GM12878 (cell line): ENCODE measurements at regions not wholly inside any gene's neighbourhood (a gene's known extent, or its start where the extent isn't known, plus 50 kb on each side); places are given as distances from the start of the nearest gene placed in this dataset.

Source experiments
- ATAC-seq: fragments of 200-7000 bp; cut with Tn5 transposase; 3 replicates; pipeline ENCODE4 v1.9.1; 2020; ENCODE audit warnings: mild to moderate bottlenecking, moderate library complexity
- BruUV-seq: library from RNA; stranded (reverse); fragments of 400-500 nt; replicated peaks from 2 replicates; lab custom pipeline; 2021; lab: Mats Ljungman, UMichigan
- CTCF ChIA-PET: fragments of 300-600 bp; sonication (Branson Sonifier 250); formaldehyde crosslinking; extraction: SDS; loops from one replicate; lab custom pipeline; 2021; ENCODE audit warnings: inconsistent platforms; lab: Yijun Ruan, JAX
- POLR2A ChIA-PET: fragments of 350-600 bp; formaldehyde crosslinking; extraction: SDS; loops from one replicate; lab custom pipeline; 2021; ENCODE audit warnings: inconsistent platforms; lab: Charles Lee
- RAD21 ChIA-PET: fragments of 300-600 bp; sonication (Branson Sonifier 250); formaldehyde crosslinking; loops from one replicate; lab custom pipeline; 2023; ENCODE audit warnings: antibody characterized with exemption; ENCODE audit not compliant: unreplicated experiment; lab: Charles Lee
- SMC1A ChIA-PET: fragments of 300-600 bp; sonication (Branson Sonifier 250); formaldehyde crosslinking; loops from one replicate; lab custom pipeline; 2023; ENCODE audit not compliant: unreplicated experiment, uncharacterized antibody; lab: Charles Lee
- DNase-seq: peaks from one replicate; pipeline ENCODE4 v3.0.0-alpha.2; 2011; ENCODE audit warnings: low read depth, low spot score
- FAIRE-seq: peaks from 3 replicates; lab custom pipeline; 2011; peaks lifted over from hg19 to GRCh38; lab: Jason Lieb, UNC
- H2AFZ ChIP-seq: 2 replicates; pipeline ENCODE4 v1.6.0; 2011; ENCODE audit warnings: low read depth, low read length, control low read depth; ENCODE audit not compliant: control insufficient read depth
- H3K27ac ChIP-seq: 2 replicates; pipeline ENCODE4 v1.5.1; 2011; ENCODE audit warnings: control low read depth; ENCODE audit not compliant: control insufficient read depth, insufficient read depth
- H3K27me3 ChIP-seq, 2 experiments: replicated peaks in 1 of 2; 2 replicates each; pipeline versions ENCODE4 v1.6.0 to v1.6.1; 2011; ENCODE audit warnings: low read length in 1 of 2; ENCODE audit not compliant: control insufficient read depth in 2 of 2, insufficient read depth in 2 of 2
- H3K36me3 ChIP-seq, 2 experiments: 2 replicates each; pipeline ENCODE4 v1.5.1; 2011; ENCODE audit warnings: low read length in 1 of 2; ENCODE audit not compliant: control insufficient read depth in 2 of 2, insufficient read depth in 2 of 2
- H3K4me1 ChIP-seq: 2 replicates; pipeline ENCODE4 v1.6.1; 2011; ENCODE audit warnings: mild to moderate bottlenecking, low read length, moderate library complexity, mixed read lengths; ENCODE audit not compliant: control insufficient read depth, insufficient read depth
- H3K4me2 ChIP-seq: 2 replicates; pipeline ENCODE4 v1.6.0; 2011; ENCODE audit warnings: control low read depth; ENCODE audit not compliant: control insufficient read depth, insufficient read depth
- H3K4me3 ChIP-seq: fragments of 200-600 bp; sonication (generic); 2 replicates; pipeline ENCODE4 v1.5.1; 2016
- H3K79me2 ChIP-seq: 2 replicates; pipeline ENCODE4 v1.6.0; 2011; ENCODE audit warnings: low read length; ENCODE audit not compliant: control insufficient read depth, insufficient read depth
- H3K9ac ChIP-seq: 2 replicates; pipeline ENCODE4 v1.8.0; 2011; ENCODE audit warnings: low read length, control low read depth, mixed read lengths; ENCODE audit not compliant: control insufficient read depth, insufficient read depth
- H3K9me3 ChIP-seq: replicated peaks from 3 replicates; pipeline ENCODE4 v1.5.1; 2011; ENCODE audit warnings: mild to moderate bottlenecking, low read length; ENCODE audit not compliant: control insufficient read depth, insufficient read depth
- H4K20me1 ChIP-seq: 2 replicates; pipeline ENCODE4 v1.6.0; 2011; ENCODE audit not compliant: control insufficient read depth, insufficient read depth
- BACH1 ChIP-seq: fragments of 450-650 bp; IDR thresholded peaks from 2 replicates; pipeline ENCODE4 v1.6.1; 2017; ENCODE audit warnings: mild to moderate bottlenecking, borderline replicate concordance
- CTCF ChIP-seq, 3 experiments: IDR thresholded peaks in 2 of 3; conservative IDR thresholded peaks in 1 of 3; 2 replicates each; pipeline ENCODE4 v1.5.1; 2011; ENCODE audit warnings: low read depth in 3 of 3, low read length in 3 of 3, mild to moderate bottlenecking in 3 of 3, control low read depth in 2 of 3, moderate library complexity in 2 of 3, inconsistent platforms in 1 of 3, mixed read lengths in 1 of 3; ENCODE audit not compliant: control insufficient read depth in 2 of 3, insufficient read depth in 1 of 3; ENCODE audit errors: extremely low read depth in 1 of 3
- E4F1 ChIP-seq: fragments of 450-650 bp; IDR thresholded peaks from 2 replicates; pipeline ENCODE4 v1.6.1; 2018; ENCODE audit warnings: borderline replicate concordance, mild to moderate bottlenecking; ENCODE audit not compliant: partially characterized antibody
- EP300 ChIP-seq, 2 experiments: fragments of 150-350 bp in 1 of 2; IDR thresholded peaks; 2 replicates each; pipeline ENCODE4 v1.6.1; 2011 to 2012; ENCODE audit warnings: low read depth in 2 of 2, low read length in 2 of 2, borderline replicate concordance in 1 of 2, improper control_type of control experiment in 1 of 2, inconsistent platforms in 1 of 2; ENCODE audit not compliant: control insufficient read depth in 1 of 2
- HCFC1 ChIP-seq: fragments of 150-350 bp; IDR thresholded peaks from 2 replicates; pipeline ENCODE4 v1.6.1; 2014; ENCODE audit warnings: low read length
- HDGF ChIP-seq: fragments of 450-650 bp; IDR thresholded peaks from 2 replicates; pipeline ENCODE4 v1.6.1; 2016; ENCODE audit warnings: antibody characterized with exemption
- SMAD1 ChIP-seq: fragments of 450-650 bp; IDR thresholded peaks from 2 replicates; pipeline ENCODE4 v1.6.1; 2018; ENCODE audit warnings: mild to moderate bottlenecking, low read depth; ENCODE audit not compliant: partially characterized antibody
- SUZ12 ChIP-seq: fragments of 200-600 bp; sonication (generic); IDR thresholded peaks from one replicate; pipeline ENCODE4 v1.6.1; 2018; ENCODE audit warnings: antibody characterized with exemption, mild to moderate bottlenecking; ENCODE audit not compliant: unreplicated experiment
- ZNF622 ChIP-seq: fragments of 450-650 bp; IDR thresholded peaks from 2 replicates; pipeline ENCODE4 v1.6.1; 2017; ENCODE audit warnings: mild to moderate bottlenecking, inconsistent platforms
- WGBS: methylation state at CpG from one replicate; pipeline ENCODE4 v1.1.6; 2016; ENCODE audit warnings: low lambda C conversion rate; ENCODE audit not compliant: insufficient replicate concordance, insufficient coverage; ENCODE audit errors: missing lambda C conversion rate; 5-methylcytosine and 5-hydroxymethylcytosine counted together
- in situ Hi-C: fragments of 300-500 bp; cut with MboI; formaldehyde crosslinking; loops from 9 replicates; pipeline ENCODE4 v1.14.3; 2018; ENCODE audit warnings: mixed read lengths
- intact Hi-C: fragments of 100-400 bp; cut with micrococcal nuclease; formaldehyde crosslinking; loops from one replicate; pipeline ENCODE4 v1.14.2; 2022; ENCODE audit not compliant: unreplicated experiment
- TF ChIP-seq, protein P1 (sequence below): fragments of 450-650 bp; conservative IDR thresholded peaks from 2 replicates; pipeline ENCODE4 v1.6.1; 2017; ENCODE audit warnings: mild to moderate bottlenecking, moderate library complexity
- TF ChIP-seq, protein P2 (sequence below): fragments of 450-650 bp; IDR thresholded peaks from 2 replicates; pipeline ENCODE4 v1.6.1; 2017; ENCODE audit warnings: borderline replicate concordance

DNA sequence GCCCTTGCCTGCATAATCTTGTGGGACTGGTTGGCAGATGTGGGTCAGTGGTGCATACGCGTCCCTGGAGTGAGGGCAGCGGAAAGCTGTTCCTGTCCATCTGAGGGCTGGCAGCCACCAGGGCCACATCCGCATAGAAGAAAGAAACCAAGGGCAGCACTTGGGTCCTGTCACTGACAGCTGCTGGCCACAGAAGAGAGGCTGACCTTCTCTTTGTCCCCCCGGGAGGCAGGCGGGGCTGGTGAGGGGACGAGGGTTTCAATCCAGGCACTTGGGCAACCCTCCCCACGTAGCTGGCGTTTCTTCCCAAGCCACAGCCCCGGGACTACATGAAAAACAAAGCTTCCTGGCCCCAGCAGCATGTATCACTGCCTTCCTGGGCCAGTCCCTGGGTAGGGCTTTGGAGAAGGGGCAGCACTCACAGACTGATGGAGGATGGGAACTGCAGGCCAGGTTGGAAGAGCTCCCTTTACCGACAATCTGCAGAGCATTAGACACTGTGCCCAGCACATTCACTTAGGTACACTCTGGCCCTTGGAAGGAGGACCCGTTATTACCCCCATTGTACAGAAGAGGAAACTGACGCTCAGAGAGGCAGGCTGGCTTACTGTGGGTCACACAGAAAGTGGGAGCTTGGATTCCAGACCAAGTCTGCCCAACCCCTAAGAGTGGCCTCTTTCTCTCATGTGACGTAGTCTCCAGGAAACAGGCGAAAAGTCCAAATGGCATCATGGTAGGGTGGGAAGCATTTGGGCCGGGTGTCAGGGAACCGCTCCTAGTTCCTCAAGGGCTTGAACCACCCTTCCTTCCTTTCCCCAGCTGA, 78.8 kb upstream of the SLC6A6 start:
- DNase-seq = no peak
- WGBS = 57% methylated on average over 17 of the region's 17 CpGs
- SMC1A ChIA-PET = no interaction called here
- Histone ChIP-seq H3K79me2 (no peaks in the 10 kb centered on the region), H3K4me2 (no peak overlapping the region), H4K20me1 (no peaks in the 10 kb centered on the region), H3K9me3 (peaks cover 5% of the 10 kb centered on the region), H3K36me3 (no peaks in the 10 kb centered on the region), H3K4me1 (peaks cover 2% of the 10 kb centered on the region; the same call in 1 of the 2 replicates), H3K9ac (no peak overlapping the region), H2AFZ (no peak overlapping the region), H3K27me3 (no peaks in the 10 kb centered on the region), H3K4me3 (no peak overlapping the region), H3K27ac (no peak overlapping the region)
- no peak for TF ChIP-seq HCFC1
- TF ChIP-seq BACH1 = no peak
- TF ChIP-seq E4F1 = no peak
- TF ChIP-seq, protein P1, sequence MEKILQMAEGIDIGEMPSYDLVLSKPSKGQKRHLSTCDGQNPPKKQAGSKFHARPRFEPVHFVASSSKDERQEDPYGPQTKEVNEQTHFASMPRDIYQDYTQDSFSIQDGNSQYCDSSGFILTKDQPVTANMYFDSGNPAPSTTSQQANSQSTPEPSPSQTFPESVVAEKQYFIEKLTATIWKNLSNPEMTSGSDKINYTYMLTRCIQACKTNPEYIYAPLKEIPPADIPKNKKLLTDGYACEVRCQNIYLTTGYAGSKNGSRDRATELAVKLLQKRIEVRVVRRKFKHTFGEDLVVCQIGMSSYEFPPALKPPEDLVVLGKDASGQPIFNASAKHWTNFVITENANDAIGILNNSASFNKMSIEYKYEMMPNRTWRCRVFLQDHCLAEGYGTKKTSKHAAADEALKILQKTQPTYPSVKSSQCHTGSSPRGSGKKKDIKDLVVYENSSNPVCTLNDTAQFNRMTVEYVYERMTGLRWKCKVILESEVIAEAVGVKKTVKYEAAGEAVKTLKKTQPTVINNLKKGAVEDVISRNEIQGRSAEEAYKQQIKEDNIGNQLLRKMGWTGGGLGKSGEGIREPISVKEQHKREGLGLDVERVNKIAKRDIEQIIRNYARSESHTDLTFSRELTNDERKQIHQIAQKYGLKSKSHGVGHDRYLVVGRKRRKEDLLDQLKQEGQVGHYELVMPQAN = no peak
- TF ChIP-seq HDGF = no peak
- no peak for TF ChIP-seq CTCF (IDR thresholded peaks at IDR 0.05 in 2 of 3, conservative IDR thresholded peaks at IDR 0.05 in 1 of 3; ENCODE audit: control insufficient read depth in 2 of 3, extremely low read depth in 1 of 3, insufficient read depth in 1 of 3, low read depth in 3 of 3, low read length in 3 of 3)
- TF ChIP-seq, protein P2, sequence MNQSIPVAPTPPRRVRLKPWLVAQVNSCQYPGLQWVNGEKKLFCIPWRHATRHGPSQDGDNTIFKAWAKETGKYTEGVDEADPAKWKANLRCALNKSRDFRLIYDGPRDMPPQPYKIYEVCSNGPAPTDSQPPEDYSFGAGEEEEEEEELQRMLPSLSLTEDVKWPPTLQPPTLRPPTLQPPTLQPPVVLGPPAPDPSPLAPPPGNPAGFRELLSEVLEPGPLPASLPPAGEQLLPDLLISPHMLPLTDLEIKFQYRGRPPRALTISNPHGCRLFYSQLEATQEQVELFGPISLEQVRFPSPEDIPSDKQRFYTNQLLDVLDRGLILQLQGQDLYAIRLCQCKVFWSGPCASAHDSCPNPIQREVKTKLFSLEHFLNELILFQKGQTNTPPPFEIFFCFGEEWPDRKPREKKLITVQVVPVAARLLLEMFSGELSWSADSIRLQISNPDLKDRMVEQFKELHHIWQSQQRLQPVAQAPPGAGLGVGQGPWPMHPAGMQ = no peak
- TF ChIP-seq SMAD1 = no peak
- no peak for TF ChIP-seq SUZ12
- TF ChIP-seq ZNF622 = no peak
- no peak for TF ChIP-seq EP300 (IDR thresholded peaks at IDR 0.05; ENCODE audit: borderline replicate concordance in 1 of 2, control insufficient read depth in 1 of 2, low read depth in 2 of 2, low read length in 2 of 2)
- in situ Hi-C loops (no loop called here), intact Hi-C loops (no loop called here)
- CTCF ChIA-PET = no interaction called here
- POLR2A ChIA-PET = interaction anchor here (0.6 kb wide), 1 partner anchor 12 kb away, joined by 3 read pairs; no protein-coding TSS in a partner anchor
- ATAC-seq = no peak
- FAIRE-seq = no peak
- RAD21 ChIA-PET = no interaction called here
- BruUV-seq = no TSS peak
